DOHH2 (cell line): ENCODE measurements at regions not wholly inside any gene's neighbourhood (a gene's known extent, or its start where the extent isn't known, plus 50 kb on each side); places are given as distances from the start of the nearest gene placed in this dataset.

Experiments used
- CTCF ChIP-seq: fragments of 200-600 bp; sonication (generic); IDR thresholded peaks from one replicate; pipeline ENCODE4 v1.5.1; 2014; ENCODE audit warnings: antibody characterized with exemption, mild to moderate bottlenecking, low read depth, low read length; ENCODE audit not compliant: poor library complexity, severe bottlenecking
- EZH2phosphoT487 ChIP-seq: fragments of 200-600 bp; sonication (generic); IDR thresholded peaks from 2 replicates; pipeline ENCODE4 v1.6.1; 2017; ENCODE audit warnings: borderline replicate concordance, mild to moderate bottlenecking, antibody characterized with exemption, low read length, moderate library complexity, mixed read lengths

GRCh38 chr3:25113891-25114290 is 314.2 kb upstream of the RARB start:
- no peak for TF ChIP-seq CTCF
- no peak for TF ChIP-seq EZH2phosphoT487
